Peyer's patch (tissue), 4 donors: ENCODE measurements at regions not wholly inside any gene's neighbourhood (a gene's known extent, or its start where the extent isn't known, plus 50 kb on each side); places are given as distances from the start of the nearest gene placed in this dataset.

ENCODE experiments used
- DNase-seq, 3 donors: peaks; one replicate each; pipeline ENCODE4 v3.0.0-alpha.2; 2017 to 2019
- H3K27ac ChIP-seq, 4 donors: fragments of 200-600 bp; sonication (generic); one replicate each; pipeline ENCODE4 v1.5.1; 2016 to 2019
- H3K27me3 ChIP-seq, 2 donors: fragments of 200-600 bp; sonication (generic); one replicate each; pipeline ENCODE4 v1.5.1; 2019
- H3K36me3 ChIP-seq, 3 donors: fragments of 200-600 bp; sonication (generic); one replicate each; pipeline ENCODE4 v1.5.1; 2016 to 2019
- H3K4me1 ChIP-seq, 4 donors: fragments of 200-600 bp; sonication (generic); one replicate each; pipeline ENCODE4 v1.5.1; 2016 to 2019
- H3K4me3 ChIP-seq, 4 donors: fragments of 200-600 bp; sonication (generic); 1 replicate in 3 of 4; 2 replicates in 1 of 4; pipeline ENCODE4 v1.5.1; 2016 to 2019; ENCODE audit warnings: mild to moderate bottlenecking in 1 of 4
- H3K9me3 ChIP-seq, 4 donors: fragments of 200-600 bp; sonication (generic); one replicate each; pipeline ENCODE4 v1.5.1; 2016 to 2019; ENCODE audit warnings: mild to moderate bottlenecking in 1 of 4
- POLR2A ChIP-seq, 2 donors: fragments of 450-650 bp; IDR thresholded peaks; one replicate each; pipeline ENCODE4 v1.5.1; 2017; ENCODE audit warnings: antibody characterized with exemption in 2 of 2, mild to moderate bottlenecking in 2 of 2, moderate library complexity in 2 of 2
- TF ChIP-seq, protein P1 (sequence below), 6 experiments: fragments of 450-650 bp in 4 of 6; fragments of 200-600 bp in 2 of 6; sonication (generic) in 1 of 6; IDR thresholded peaks; one replicate each; pipeline ENCODE4 v1.5.1; 2017 to 2019; ENCODE audit warnings: antibody characterized with exemption in 6 of 6, mild to moderate bottlenecking in 3 of 6, moderate library complexity in 1 of 6

DNA sequence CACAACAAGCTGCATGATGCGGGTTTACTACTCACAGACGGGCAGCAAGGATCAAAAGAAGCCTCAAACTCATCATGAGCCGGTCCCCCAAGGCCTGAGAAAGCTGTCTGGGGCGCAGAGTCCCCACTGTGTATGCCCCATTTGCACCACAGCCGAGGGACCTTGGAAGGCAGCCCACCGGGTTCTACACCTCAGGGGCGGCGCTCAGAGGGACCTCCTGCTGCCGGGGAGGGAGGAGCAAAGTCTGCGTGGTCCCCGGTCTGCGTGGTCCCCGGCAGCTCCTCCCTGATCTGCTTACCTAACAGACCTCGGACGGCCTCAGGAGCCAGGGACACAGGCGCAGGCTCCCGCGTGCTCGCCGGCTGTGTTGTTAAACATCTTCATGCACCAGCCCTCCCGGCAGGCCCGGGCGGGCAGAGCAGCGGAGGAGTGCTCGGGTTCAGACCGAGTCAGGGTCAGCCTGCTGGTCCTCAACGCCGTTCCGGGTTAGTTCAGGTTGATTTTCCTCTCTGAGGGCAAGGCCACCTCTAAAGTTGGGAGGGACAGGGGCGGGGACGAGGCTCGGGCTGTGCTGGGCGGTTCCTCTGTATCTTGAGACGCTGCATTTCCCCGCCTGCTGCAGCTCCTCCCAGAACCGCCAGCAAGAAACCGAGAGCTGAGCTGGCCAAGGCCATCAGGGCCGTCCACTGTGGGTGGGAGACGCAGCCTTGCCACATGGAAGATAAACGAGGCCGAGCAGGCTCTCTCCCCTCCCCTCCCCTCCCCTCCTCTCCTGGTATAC lies 74.6 kb downstream of the MRPL36 start:
- peak in 2 of 3 donors; percentile 12 to 37 for DNase-seq
- Histone ChIP-seq H3K4me3 (no peak overlapping the region), H3K27me3 (no peaks in the 10 kb centered on the region), H3K4me1 (no peaks in the 10 kb centered on the region), H3K9me3 (no peaks in the 10 kb centered on the region), H3K36me3 (no peaks in the 10 kb centered on the region), H3K27ac (no peak overlapping the region)
- TF ChIP-seq, protein P1, sequence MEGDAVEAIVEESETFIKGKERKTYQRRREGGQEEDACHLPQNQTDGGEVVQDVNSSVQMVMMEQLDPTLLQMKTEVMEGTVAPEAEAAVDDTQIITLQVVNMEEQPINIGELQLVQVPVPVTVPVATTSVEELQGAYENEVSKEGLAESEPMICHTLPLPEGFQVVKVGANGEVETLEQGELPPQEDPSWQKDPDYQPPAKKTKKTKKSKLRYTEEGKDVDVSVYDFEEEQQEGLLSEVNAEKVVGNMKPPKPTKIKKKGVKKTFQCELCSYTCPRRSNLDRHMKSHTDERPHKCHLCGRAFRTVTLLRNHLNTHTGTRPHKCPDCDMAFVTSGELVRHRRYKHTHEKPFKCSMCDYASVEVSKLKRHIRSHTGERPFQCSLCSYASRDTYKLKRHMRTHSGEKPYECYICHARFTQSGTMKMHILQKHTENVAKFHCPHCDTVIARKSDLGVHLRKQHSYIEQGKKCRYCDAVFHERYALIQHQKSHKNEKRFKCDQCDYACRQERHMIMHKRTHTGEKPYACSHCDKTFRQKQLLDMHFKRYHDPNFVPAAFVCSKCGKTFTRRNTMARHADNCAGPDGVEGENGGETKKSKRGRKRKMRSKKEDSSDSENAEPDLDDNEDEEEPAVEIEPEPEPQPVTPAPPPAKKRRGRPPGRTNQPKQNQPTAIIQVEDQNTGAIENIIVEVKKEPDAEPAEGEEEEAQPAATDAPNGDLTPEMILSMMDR (IDR thresholded peaks at IDR 0.05), result no peak
- TF ChIP-seq POLR2A (IDR thresholded peaks at IDR 0.05), result no peak

DNA sequence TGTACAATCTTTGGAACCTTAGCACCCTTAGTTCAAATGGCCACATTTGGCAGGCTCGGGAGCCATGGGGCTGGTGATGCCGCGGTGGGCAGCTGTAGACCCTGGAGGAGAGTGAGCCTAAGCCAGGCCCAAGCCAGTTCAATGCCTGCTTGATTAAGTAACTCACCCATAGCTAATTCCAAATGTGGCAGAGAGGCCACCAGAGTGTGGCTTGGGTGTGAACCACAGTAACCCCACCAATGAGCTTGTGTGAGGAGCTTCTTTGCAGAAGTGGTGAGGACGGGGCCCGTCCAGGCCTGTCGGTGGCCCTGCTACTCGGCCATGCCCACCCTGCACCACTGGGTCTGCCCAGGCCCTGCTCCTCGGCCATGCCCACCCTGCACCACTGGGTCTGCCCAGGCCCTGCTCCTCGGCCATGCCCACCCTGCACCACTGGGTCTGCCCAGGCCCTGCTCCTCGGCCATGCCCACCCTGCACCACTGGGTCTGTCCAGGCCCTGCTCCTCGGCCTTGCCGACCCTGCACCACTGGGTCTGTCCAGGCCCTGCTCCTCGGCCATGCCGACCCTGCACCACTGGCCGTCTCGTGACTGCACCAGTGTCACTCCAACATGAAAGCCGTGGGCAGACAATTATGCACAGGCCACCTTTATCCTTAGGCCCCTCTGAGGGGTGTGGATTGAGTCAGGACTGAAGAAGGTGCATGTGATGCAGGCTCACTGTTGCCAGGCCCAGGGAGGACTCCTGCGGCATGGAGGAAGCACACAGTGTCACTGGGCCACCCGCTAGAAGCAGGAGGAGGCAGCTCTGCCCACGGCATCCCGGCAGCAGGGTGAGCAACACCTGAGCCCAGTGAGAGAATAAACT lies 75.4 kb downstream of the MRPL36 start:
- Histone ChIP-seq H3K27me3 (no peaks in the 10 kb centered on the region), H3K4me3 (no peak overlapping the region), H3K4me1 (no peaks in the 10 kb centered on the region), H3K36me3 (no peaks in the 10 kb centered on the region), H3K27ac (no peak overlapping the region), H3K9me3 (no peaks in the 10 kb centered on the region)
- TF ChIP-seq POLR2A (IDR thresholded peaks at IDR 0.05), result no peak
- TF ChIP-seq, protein P1 (IDR thresholded peaks at IDR 0.05), result no peak
- DNase-seq, result no peak

DNA sequence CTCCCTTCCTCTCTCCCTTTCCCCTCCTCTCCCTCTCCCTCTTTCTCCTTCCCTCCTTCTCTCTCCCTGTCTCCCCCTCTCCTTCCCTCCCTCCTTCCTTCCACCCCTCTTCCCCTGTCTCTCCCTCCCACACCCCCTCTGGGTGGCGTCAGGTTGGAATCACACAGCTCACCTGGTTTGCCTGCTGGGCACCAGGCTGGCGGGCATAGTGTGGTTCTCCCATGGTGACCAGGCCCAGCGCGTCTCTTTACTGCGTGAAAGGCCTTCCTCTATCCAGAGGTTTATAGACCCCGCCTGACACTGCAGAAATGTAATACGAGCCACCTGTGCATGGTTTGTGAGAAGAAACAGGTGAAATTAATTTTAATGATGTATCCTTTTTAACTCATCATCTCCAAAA lies 76.2 kb downstream of the MRPL36 start:
- Histone ChIP-seq H3K4me3 (no peak overlapping the region), H3K9me3 (no peaks in the 10 kb centered on the region), H3K36me3 (no peaks in the 10 kb centered on the region), H3K27me3 (no peaks in the 10 kb centered on the region), H3K27ac (no peak overlapping the region), H3K4me1 (no peaks in the 10 kb centered on the region)
- TF ChIP-seq, protein P1 (IDR thresholded peaks at IDR 0.05), result no peak
- no peak for TF ChIP-seq POLR2A (IDR thresholded peaks at IDR 0.05)
- no peak for DNase-seq

DNA sequence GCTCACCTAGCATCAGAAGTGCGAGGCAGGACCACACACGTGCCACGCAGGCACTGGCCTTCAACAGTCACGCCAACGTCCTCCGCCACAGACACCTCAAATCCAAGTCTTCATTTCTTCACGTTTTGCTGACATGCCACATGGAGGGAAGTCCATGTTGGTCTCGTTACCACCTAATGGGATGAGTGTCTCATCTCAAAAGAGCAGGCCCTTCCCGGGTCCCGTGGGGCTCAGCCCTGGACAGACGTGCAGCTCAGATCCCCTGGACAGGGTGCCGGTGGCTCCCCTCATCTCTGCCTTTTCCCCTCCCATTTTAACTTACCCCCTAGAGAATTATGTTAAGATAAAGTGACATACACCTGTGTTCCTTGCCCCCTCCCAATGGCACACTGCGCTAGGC lies 76.8 kb downstream of the MRPL36 start:
- no peak for DNase-seq

DNA sequence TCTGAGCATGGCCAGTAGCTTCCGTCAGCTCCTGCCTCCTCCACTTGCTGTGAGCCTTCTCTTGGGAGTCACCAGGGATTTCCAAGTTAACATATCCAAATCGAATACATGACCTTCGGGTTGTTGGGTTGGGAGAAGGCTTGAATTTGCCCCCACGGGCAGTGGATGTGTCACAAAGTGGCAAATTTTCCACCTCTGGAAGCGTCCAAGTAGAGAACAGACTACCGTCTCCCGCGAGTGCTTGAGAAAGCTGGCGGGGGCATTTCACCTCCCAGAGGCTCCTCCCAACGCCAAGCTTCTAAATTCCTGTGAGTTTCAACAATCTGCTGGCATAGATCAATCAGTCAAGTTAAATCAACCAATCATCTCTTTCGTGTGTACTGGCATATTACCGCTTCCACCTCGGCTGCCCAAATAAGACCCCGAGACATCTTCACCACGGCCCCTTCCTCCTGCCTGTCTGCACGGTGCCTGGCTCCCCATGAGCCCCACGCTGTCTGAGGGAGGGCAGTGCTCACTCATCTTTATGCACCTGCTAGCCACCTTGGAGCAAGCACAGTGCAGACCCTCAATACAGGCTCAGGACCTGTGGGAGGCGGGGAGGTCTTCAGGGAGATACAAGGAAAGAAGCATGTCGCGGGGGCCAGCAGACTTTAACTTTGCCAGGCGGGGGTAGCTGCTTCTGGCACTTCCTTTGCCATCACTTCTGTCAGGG lies 79.1 kb downstream of the MRPL36 start:
- H3K27me3 ChIP-seq, result no peaks in the 10 kb centered on the region
- H3K4me1 ChIP-seq, result no peaks in the 10 kb centered on the region
- DNase-seq, result no peak

More for the DNA sequence above, 76.8 kb downstream of the MRPL36 start:
- no peaks in the 10 kb centered on the region for H3K27me3 ChIP-seq
- H3K9me3 ChIP-seq, result peaks cover 0 to 4% (median 0%) of the 10 kb centered on the region in 4 donors
- TF ChIP-seq POLR2A (IDR thresholded peaks at IDR 0.05), result no peak
- no peaks in the 10 kb centered on the region for H3K4me1 ChIP-seq
- no peak overlapping the region for H3K27ac ChIP-seq
- no peak overlapping the region for H3K4me3 ChIP-seq
- H3K36me3 ChIP-seq, result no peaks in the 10 kb centered on the region

More for the DNA sequence above, 79.1 kb downstream of the MRPL36 start:
- peaks cover 0 to 4% (median 0%) of the 10 kb centered on the region in 4 donors for H3K9me3 ChIP-seq
- H3K36me3 ChIP-seq, result no peaks in the 10 kb centered on the region
- TF ChIP-seq, protein P1 (IDR thresholded peaks at IDR 0.05), result no peak
- no peak for TF ChIP-seq POLR2A (IDR thresholded peaks at IDR 0.05)
- no peak overlapping the region for H3K4me3 ChIP-seq
- H3K27ac ChIP-seq, result no peak overlapping the region
